ENCODE measurements at regions not wholly inside any gene's neighbourhood (a gene's known extent, or its start where the extent isn't known, plus 50 kb on each side); places are given as distances from the start of the nearest gene placed in this dataset.

GRCh38 chr13:47350334-47351124 lies 453.7 kb upstream of the HTR2A start:
- TF ChIP-seq CTCF (IDR thresholded peaks at IDR 0.05): no peak
- no peak for TF ChIP-seq EZH2 (IDR thresholded peaks at IDR 0.05; ENCODE audit: borderline replicate concordance, insufficient read depth, low read depth, low read length, poor library complexity, severe bottlenecking)

Data from B cell (primary cell).